MM.1S (cell line): ENCODE measurements at regions not wholly inside any gene's neighbourhood (a gene's known extent, or its start where the extent isn't known, plus 50 kb on each side); places are given as distances from the start of the nearest gene placed in this dataset.
A peak's percentile ranks its signal among the peaks of the same experiment; 100 is the strongest.
"Not testable (repeated sequence)": the region's sequence is repeated elsewhere in the genome, so short reads cannot be mapped to it uniquely, and the experiment has no call there.

Experiments used
- DNase-seq: peaks from one replicate; pipeline ENCODE4 v3.0.0-alpha.2; 2015
- H2AFZ ChIP-seq: fragments of 300-600 bp; sonication (generic); 2 replicates; pipeline ENCODE4 v1.6.0; 2016; ENCODE audit warnings: antibody characterized with exemption, low read length
- H3F3A ChIP-seq: fragments of 300-600 bp; sonication (generic); 2 replicates; pipeline ENCODE4 v1.6.1; 2016; ENCODE audit warnings: mild to moderate bottlenecking, antibody characterized with exemption, low read length, moderate library complexity, mixed read lengths; ENCODE audit not compliant: insufficient read depth
- H3K27ac ChIP-seq: fragments of 300-600 bp; sonication (generic); 2 replicates; pipeline ENCODE4 v1.5.1; 2016; ENCODE audit warnings: mild to moderate bottlenecking, low read length
- H3K27me3 ChIP-seq: fragments of 300-600 bp; sonication (generic); replicated peaks from 2 replicates; pipeline ENCODE4 v1.6.0; 2016; ENCODE audit warnings: low read length; ENCODE audit not compliant: insufficient read depth
- H3K36me3 ChIP-seq: fragments of 300-600 bp; sonication (generic); replicated peaks from 2 replicates; pipeline ENCODE4 v1.6.1; 2016; ENCODE audit warnings: mild to moderate bottlenecking, low read length, mixed read lengths; ENCODE audit not compliant: insufficient read depth
- H3K4me1 ChIP-seq: fragments of 300-600 bp; sonication (generic); 2 replicates; pipeline ENCODE4 v1.6.1; 2016; ENCODE audit warnings: low read length, mixed read lengths
- H3K4me2 ChIP-seq: fragments of 300-600 bp; sonication (generic); 2 replicates; pipeline ENCODE4 v1.6.0; 2016; ENCODE audit warnings: low read depth, low read length
- H3K4me3 ChIP-seq: fragments of 300-600 bp; sonication (generic); 2 replicates; pipeline ENCODE4 v1.5.1; 2016; ENCODE audit warnings: low read length, mixed read lengths
- H3K79me2 ChIP-seq: fragments of 300-600 bp; sonication (generic); 2 replicates; pipeline ENCODE4 v1.6.1; 2016; ENCODE audit warnings: mixed run types, low read length, mixed read lengths
- H3K9ac ChIP-seq: fragments of 300-600 bp; sonication (generic); 2 replicates; pipeline ENCODE4 v1.6.1; 2016; ENCODE audit warnings: low read length, mixed read lengths
- H3K9me2 ChIP-seq: fragments of 300-600 bp; sonication (generic); replicated peaks from 2 replicates; pipeline ENCODE4 v1.6.1; 2016; ENCODE audit warnings: mild to moderate bottlenecking, low read length, mixed read lengths; ENCODE audit not compliant: insufficient read depth
- H3K9me3 ChIP-seq: fragments of 300-600 bp; sonication (generic); replicated peaks from 2 replicates; pipeline ENCODE4 v1.6.1; 2016; ENCODE audit warnings: mild to moderate bottlenecking, low read length, mixed read lengths; ENCODE audit not compliant: insufficient read depth
- H4K20me1 ChIP-seq: fragments of 300-600 bp; sonication (generic); 2 replicates; pipeline ENCODE4 v1.6.1; 2016; ENCODE audit warnings: mild to moderate bottlenecking, low read length, moderate library complexity, mixed read lengths; ENCODE audit not compliant: insufficient read depth
- EZH2 ChIP-seq: fragments of 300-600 bp; sonication (generic); optimal IDR thresholded peaks from 2 replicates; pipeline ENCODE3; 2017; ENCODE audit warnings: low read depth, mild to moderate bottlenecking, antibody characterized with exemption, low read length, mixed read lengths
- EZH2phosphoT487 ChIP-seq: fragments of 300-600 bp; sonication (generic); IDR thresholded peaks from 2 replicates; pipeline ENCODE4 v1.6.1; 2018; ENCODE audit warnings: antibody characterized with exemption, low read length
- TF ChIP-seq, protein P1 (sequence below): fragments of 300-600 bp; sonication (generic); IDR thresholded peaks from 2 replicates; pipeline ENCODE4 v1.5.1; 2016; ENCODE audit warnings: antibody characterized with exemption, low read length, mixed read lengths

DNA sequence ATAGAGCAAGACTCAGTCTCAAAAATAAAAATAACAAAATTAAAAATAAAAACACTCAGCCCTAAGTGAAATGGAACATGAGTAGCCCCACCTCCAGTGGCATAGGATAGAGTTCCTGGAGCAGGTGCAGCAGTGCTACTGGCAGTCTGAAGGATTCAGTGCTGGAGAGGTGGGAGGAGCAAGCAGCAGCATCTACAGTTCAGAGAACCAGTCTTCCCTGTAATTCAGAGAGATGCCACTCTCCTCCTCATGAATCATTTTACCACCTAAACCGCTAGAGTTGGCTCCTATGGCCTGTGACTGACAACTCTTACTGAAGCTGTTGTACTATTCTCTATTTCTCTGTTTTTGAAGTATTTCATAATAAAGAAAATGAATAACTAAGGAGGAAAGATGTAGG lies 56.0 kb upstream of the SMURF2 start:
- Histone ChIP-seq H3K9me3 (no peaks in the 10 kb centered on the region), H3K9me2 (no peaks in the 10 kb centered on the region), H3K9ac (no peak overlapping the region), H2AFZ (no peak overlapping the region), H3K36me3 (no peaks in the 10 kb centered on the region), H3K4me1 (0 out of 2 replicates have a peak, but pooled peaks cover under 1% of the 10 kb centered on the region), H3K27ac (no peak overlapping the region), H3K27me3 (no peaks in the 10 kb centered on the region), H3F3A (no peaks in the 10 kb centered on the region), H3K4me3 (no peak overlapping the region), H4K20me1 (no peaks in the 10 kb centered on the region), H3K79me2 (no peaks in the 10 kb centered on the region), H3K4me2 (no peak overlapping the region)
- TF ChIP-seq EZH2phosphoT487 (no peak), EZH2 (no peak)
- TF ChIP-seq, protein P1, sequence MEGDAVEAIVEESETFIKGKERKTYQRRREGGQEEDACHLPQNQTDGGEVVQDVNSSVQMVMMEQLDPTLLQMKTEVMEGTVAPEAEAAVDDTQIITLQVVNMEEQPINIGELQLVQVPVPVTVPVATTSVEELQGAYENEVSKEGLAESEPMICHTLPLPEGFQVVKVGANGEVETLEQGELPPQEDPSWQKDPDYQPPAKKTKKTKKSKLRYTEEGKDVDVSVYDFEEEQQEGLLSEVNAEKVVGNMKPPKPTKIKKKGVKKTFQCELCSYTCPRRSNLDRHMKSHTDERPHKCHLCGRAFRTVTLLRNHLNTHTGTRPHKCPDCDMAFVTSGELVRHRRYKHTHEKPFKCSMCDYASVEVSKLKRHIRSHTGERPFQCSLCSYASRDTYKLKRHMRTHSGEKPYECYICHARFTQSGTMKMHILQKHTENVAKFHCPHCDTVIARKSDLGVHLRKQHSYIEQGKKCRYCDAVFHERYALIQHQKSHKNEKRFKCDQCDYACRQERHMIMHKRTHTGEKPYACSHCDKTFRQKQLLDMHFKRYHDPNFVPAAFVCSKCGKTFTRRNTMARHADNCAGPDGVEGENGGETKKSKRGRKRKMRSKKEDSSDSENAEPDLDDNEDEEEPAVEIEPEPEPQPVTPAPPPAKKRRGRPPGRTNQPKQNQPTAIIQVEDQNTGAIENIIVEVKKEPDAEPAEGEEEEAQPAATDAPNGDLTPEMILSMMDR: no peak
- no peak for DNase-seq

DNA sequence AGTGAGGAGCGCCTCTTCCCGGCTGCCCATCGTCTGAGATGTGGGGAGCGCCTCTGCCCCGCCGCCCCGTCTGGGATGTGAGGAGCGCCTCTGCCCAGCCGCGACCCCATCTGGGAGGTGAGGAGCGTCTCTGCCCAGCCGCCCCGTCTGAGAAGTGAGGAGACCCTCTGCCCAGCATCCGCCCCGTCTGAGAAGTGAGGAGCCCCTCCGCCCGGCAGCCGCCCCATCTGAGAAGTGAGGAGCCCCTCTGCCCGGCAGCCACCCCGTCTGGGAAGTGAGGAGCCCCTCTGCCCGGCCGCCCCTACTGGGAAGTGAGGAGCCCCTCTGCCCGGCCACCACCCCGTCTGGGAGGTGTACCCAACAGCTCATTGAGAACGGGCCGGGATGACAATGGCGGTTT lies 54.4 kb upstream of the SMURF2 start:
- not testable (repeated sequence) for H3K27ac ChIP-seq, DNase-seq, H4K20me1 ChIP-seq, H3K9me3 ChIP-seq, H3F3A ChIP-seq, H3K9me2 ChIP-seq, H3K9ac ChIP-seq, H3K4me3 ChIP-seq, H3K79me2 ChIP-seq, H3K4me2 ChIP-seq, H2AFZ ChIP-seq, H3K36me3 ChIP-seq, H3K4me1 ChIP-seq, H3K27me3 ChIP-seq

DNA sequence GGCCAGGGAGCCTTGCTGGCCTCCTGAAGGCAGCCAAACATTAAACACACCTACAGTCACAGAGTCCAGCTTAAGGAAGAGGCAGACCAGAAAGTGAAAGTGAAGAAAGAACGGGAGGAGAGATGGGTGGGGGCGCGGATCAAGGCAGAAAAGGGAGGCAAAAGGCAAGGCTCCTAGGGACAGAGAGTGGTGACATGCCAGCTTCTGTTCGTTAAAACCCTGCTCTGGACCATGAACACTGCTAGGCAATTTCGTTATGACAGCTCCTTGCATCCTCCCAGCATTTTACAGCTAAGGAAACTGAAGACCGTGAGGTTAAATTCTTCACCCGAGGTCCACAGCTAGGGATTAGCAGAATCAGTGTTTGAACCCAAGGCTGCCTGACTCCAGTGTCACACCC lies 51.7 kb upstream of the SMURF2 start:
- H3K9me2 ChIP-seq, H3K36me3 ChIP-seq, H3K4me3 ChIP-seq, H3K4me2 ChIP-seq, H4K20me1 ChIP-seq, H3K79me2 ChIP-seq, H3F3A ChIP-seq, DNase-seq, H2AFZ ChIP-seq, H3K27ac ChIP-seq, H3K27me3 ChIP-seq, H3K9ac ChIP-seq, H3K9me3 ChIP-seq: not testable (repeated sequence)
- H3K4me1 ChIP-seq: peaks cover 18% of the 10 kb centered on the region

DNA sequence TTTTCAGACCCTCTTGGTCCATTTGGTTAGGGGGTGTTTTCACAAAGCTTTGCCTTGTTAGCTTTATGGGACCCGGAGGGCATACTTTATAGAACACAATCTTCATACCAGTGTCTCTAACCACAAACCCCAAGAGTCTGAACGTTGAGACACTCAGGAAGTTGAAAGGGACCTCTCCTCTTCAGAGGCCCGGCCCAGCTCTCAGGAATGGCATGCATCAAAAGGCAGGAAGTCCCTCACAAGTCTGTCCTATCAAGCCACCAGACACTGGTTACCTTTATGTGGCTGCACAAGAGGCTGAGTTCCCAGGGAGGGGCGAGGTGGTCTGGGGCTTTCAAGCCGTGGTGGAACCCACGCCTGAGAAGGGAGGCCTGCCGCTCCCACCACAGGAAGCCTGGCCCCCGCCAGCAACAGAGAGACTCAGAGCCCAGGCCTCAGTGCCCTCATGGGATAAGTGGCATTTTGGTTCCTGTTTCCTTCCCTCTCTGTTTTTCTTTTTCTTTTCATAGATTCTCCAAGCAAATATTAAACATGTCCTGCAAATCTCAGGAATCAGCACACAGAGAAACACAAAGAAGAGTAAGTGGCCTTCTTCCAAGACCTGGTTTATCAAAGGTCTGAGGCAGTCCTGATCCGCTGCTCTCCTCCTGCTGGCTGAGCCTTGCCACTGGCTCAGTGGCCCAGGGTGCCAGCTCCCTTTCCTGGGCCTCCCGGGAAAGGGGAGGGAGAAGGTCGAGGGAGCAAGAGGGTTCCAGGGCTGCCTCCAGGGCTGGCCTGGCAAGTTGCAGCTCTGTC lies 50.6 kb upstream of the SMURF2 start:
- H3K27me3 ChIP-seq: not testable (repeated sequence)

More for the DNA sequence above, 50.6 kb upstream of the SMURF2 start:
- H3K4me1 ChIP-seq: peaks cover 25% of the 10 kb centered on the region
- not testable (repeated sequence) for H3K9ac ChIP-seq, H3K79me2 ChIP-seq, H4K20me1 ChIP-seq, DNase-seq, H3K9me3 ChIP-seq, H3K4me3 ChIP-seq, H3K9me2 ChIP-seq, H3K36me3 ChIP-seq, H3K27ac ChIP-seq
- peak overlapping the region; percentile 51 for H2AFZ ChIP-seq
- H3K4me2 ChIP-seq: peak overlapping the region; percentile 18; the same call in 1 of the 2 replicates
- H3F3A ChIP-seq: peaks cover 12% of the 10 kb centered on the region
